Peyer's patch (tissue), 4 donors: ENCODE measurements at regions not wholly inside any gene's neighbourhood (a gene's known extent, or its start where the extent isn't known, plus 50 kb on each side); places are given as distances from the start of the nearest gene placed in this dataset.

ENCODE experiments used
- DNase-seq, 3 donors: peaks; one replicate each; pipeline ENCODE4 v3.0.0-alpha.2; 2017 to 2019
- H3K27ac ChIP-seq, 4 donors: fragments of 200-600 bp; sonication (generic); one replicate each; pipeline ENCODE4 v1.5.1; 2016 to 2019
- H3K27me3 ChIP-seq, 2 donors: fragments of 200-600 bp; sonication (generic); one replicate each; pipeline ENCODE4 v1.5.1; 2019
- H3K36me3 ChIP-seq, 3 donors: fragments of 200-600 bp; sonication (generic); one replicate each; pipeline ENCODE4 v1.5.1; 2016 to 2019
- H3K4me1 ChIP-seq, 4 donors: fragments of 200-600 bp; sonication (generic); one replicate each; pipeline ENCODE4 v1.5.1; 2016 to 2019
- H3K4me3 ChIP-seq, 4 donors: fragments of 200-600 bp; sonication (generic); 1 replicate in 3 of 4; 2 replicates in 1 of 4; pipeline ENCODE4 v1.5.1; 2016 to 2019; ENCODE audit warnings: mild to moderate bottlenecking in 1 of 4
- H3K9me3 ChIP-seq, 4 donors: fragments of 200-600 bp; sonication (generic); one replicate each; pipeline ENCODE4 v1.5.1; 2016 to 2019; ENCODE audit warnings: mild to moderate bottlenecking in 1 of 4
- CTCF ChIP-seq, 6 experiments: fragments of 450-650 bp in 4 of 6; fragments of 200-600 bp in 2 of 6; sonication (generic) in 1 of 6; IDR thresholded peaks; one replicate each; pipeline ENCODE4 v1.5.1; 2017 to 2019; ENCODE audit warnings: antibody characterized with exemption in 6 of 6, mild to moderate bottlenecking in 3 of 6, moderate library complexity in 1 of 6
- POLR2A ChIP-seq, 2 donors: fragments of 450-650 bp; IDR thresholded peaks; one replicate each; pipeline ENCODE4 v1.5.1; 2017; ENCODE audit warnings: antibody characterized with exemption in 2 of 2, mild to moderate bottlenecking in 2 of 2, moderate library complexity in 2 of 2

- H3K36me3 ChIP-seq, result no peaks in the 10 kb centered on the region
- no peak for TF ChIP-seq CTCF (IDR thresholded peaks at IDR 0.05)
- no peak for TF ChIP-seq POLR2A (IDR thresholded peaks at IDR 0.05)
- H3K4me3 ChIP-seq, result no peak overlapping the region
- H3K27ac ChIP-seq, result no peak overlapping the region
- H3K9me3 ChIP-seq, result no peaks in the 10 kb centered on the region
- no peaks in the 10 kb centered on the region for H3K27me3 ChIP-seq
- DNase-seq, result no peak
- H3K4me1 ChIP-seq, result no peaks in the 10 kb centered on the region
These were observed 65.4 kb upstream of the WDR75 start for GRCh38 chr2:189375842-189376241.

- Histone ChIP-seq H3K4me1 (no peaks in the 10 kb centered on the region), H3K9me3 (no peaks in the 10 kb centered on the region), H3K27me3 (no peaks in the 10 kb centered on the region), H3K27ac (no peak overlapping the region), H3K4me3 (no peak overlapping the region), H3K36me3 (no peaks in the 10 kb centered on the region)
- TF ChIP-seq POLR2A (IDR thresholded peaks at IDR 0.05), result no peak
- no peak for TF ChIP-seq CTCF (IDR thresholded peaks at IDR 0.05)
- no peak for DNase-seq
These were observed 62.0 kb upstream of the WDR75 start for GRCh38 chr2:189379287-189379630.

GRCh38 chr2:189379731-189380261 is 61.5 kb upstream of the WDR75 start:
- no peak for DNase-seq
- Histone ChIP-seq H3K4me1 (no peaks in the 10 kb centered on the region), H3K9me3 (no peaks in the 10 kb centered on the region), H3K27ac (no peak overlapping the region), H3K36me3 (no peaks in the 10 kb centered on the region), H3K4me3 (no peak overlapping the region), H3K27me3 (no peaks in the 10 kb centered on the region)
- no peak for TF ChIP-seq POLR2A (IDR thresholded peaks at IDR 0.05)
- no peak for TF ChIP-seq CTCF (IDR thresholded peaks at IDR 0.05)

GRCh38 chr2:189382668-189383067 is 58.6 kb upstream of the WDR75 start:
- H3K9me3 ChIP-seq, result no peaks in the 10 kb centered on the region
- TF ChIP-seq CTCF (IDR thresholded peaks at IDR 0.05) (no peak), POLR2A (IDR thresholded peaks at IDR 0.05) (no peak)
- no peaks in the 10 kb centered on the region for H3K27me3 ChIP-seq
- no peaks in the 10 kb centered on the region for H3K4me1 ChIP-seq
- H3K36me3 ChIP-seq, result no peaks in the 10 kb centered on the region
- H3K4me3 ChIP-seq, result no peak overlapping the region
- DNase-seq, result no peak
- no peak overlapping the region for H3K27ac ChIP-seq

- Histone ChIP-seq H3K4me3 (no peak overlapping the region), H3K4me1 (no peaks in the 10 kb centered on the region), H3K27ac (no peak overlapping the region), H3K27me3 (no peaks in the 10 kb centered on the region), H3K36me3 (no peaks in the 10 kb centered on the region), H3K9me3 (no peaks in the 10 kb centered on the region)
- TF ChIP-seq POLR2A (IDR thresholded peaks at IDR 0.05), result no peak
- TF ChIP-seq CTCF (IDR thresholded peaks at IDR 0.05), result no peak
- no peak for DNase-seq
These were observed 54.5 kb upstream of the WDR75 start for GRCh38 chr2:189386741-189387140.

- TF ChIP-seq POLR2A (IDR thresholded peaks at IDR 0.05) (no peak), CTCF (IDR thresholded peaks at IDR 0.05) (no peak)
- peak overlapping the region in 2 of 4 donors; percentile 23 for H3K27ac ChIP-seq
- no peak overlapping the region for H3K4me3 ChIP-seq
- no peak for DNase-seq
- H3K4me1 ChIP-seq, result no peaks in the 10 kb centered on the region
- no peaks in the 10 kb centered on the region for H3K9me3 ChIP-seq
- H3K27me3 ChIP-seq, result no peaks in the 10 kb centered on the region
- H3K36me3 ChIP-seq, result no peaks in the 10 kb centered on the region
These were observed 50.1 kb upstream of the WDR75 start for GRCh38 chr2:189391201-189391600.
